Left lung (tissue), 4 donors: ENCODE measurements at regions not wholly inside any gene's neighbourhood (a gene's known extent, or its start where the extent isn't known, plus 50 kb on each side); places are given as distances from the start of the nearest gene placed in this dataset.
"Not testable (repeated sequence)": the region's sequence is repeated elsewhere in the genome, so short reads cannot be mapped to it uniquely, and the experiment has no call there.

Experiments
- ATAC-seq: fragments of 200-7000 bp; cut with Tn5 transposase; one replicate; pipeline ENCODE4 v1.9.1; 2020; ENCODE audit warnings: moderate library complexity
- DNase-seq, 4 donors: peaks; one replicate each; pipeline ENCODE4 v3.0.0-alpha.2; 2013 to 2020
- H3K27ac ChIP-seq, 2 donors: fragments of 200-600 bp; sonication (generic) in 1 of 2; one replicate each; pipeline versions ENCODE4 v1.5.0 to v1.8.0; 2020 to 2021
- H3K27me3 ChIP-seq, 2 donors: fragments of 200-600 bp; sonication (generic) in 1 of 2; one replicate each; pipeline versions ENCODE4 v1.5.0 to v1.8.0; 2020 to 2021
- H3K36me3 ChIP-seq, 2 donors: fragments of 200-600 bp; sonication (generic) in 1 of 2; one replicate each; pipeline versions ENCODE4 v1.5.0 to v1.8.0; 2020 to 2021
- H3K4me1 ChIP-seq, 2 donors: fragments of 200-600 bp; one replicate each; pipeline ENCODE4 v1.8.0; 2021
- H3K4me3 ChIP-seq, 2 donors: fragments of 200-600 bp; sonication (generic) in 1 of 2; one replicate each; pipeline versions ENCODE4 v1.5.0 to v1.8.0; 2020 to 2021; ENCODE audit warnings: mild to moderate bottlenecking in 1 of 2
- H3K9me3 ChIP-seq, 2 donors: fragments of 200-600 bp; sonication (generic) in 1 of 2; one replicate each; pipeline versions ENCODE4 v1.5.0 to v1.8.0; 2020 to 2021
- intact Hi-C, 2 donors: fragments of 100-400 bp; cut with DNase I; formaldehyde crosslinking; loops; one replicate each; pipeline versions ENCODE4 v1.11.2 to v1.14.2; 2022
- TF ChIP-seq, protein P1 (sequence below), 2 donors: fragments of 200-600 bp; sonication (generic) in 1 of 2; IDR thresholded peaks; one replicate each; pipeline versions ENCODE4 v1.5.0 to v1.8.0; 2021; ENCODE audit warnings: antibody characterized with exemption in 2 of 2
- donor health status: DM: no; HTN: yes; CAD: no.
- donor health status: DM: no; HTN: no; CAD: no.

DNA sequence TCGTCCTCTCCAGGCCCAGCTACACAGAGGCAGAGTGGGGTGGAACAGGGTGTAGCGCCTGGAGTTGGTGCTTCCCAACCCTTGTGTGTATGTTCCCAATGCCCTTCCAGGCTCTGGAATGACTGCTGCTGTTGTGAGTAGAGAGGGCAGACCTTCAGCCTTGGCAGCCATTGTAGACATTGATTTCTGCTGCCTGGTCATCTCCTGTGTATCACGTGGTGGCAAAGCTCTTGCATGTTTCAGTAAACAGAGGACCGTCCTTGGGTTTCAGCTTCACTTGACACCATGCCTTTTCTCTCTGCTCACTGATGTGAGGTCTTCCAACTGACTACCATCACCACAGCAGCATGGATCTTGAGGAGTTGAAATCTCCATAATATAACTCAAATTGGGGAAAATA, 397.9 kb downstream of the COG6 start:
- H3K9me3 ChIP-seq = no peaks in the 10 kb centered on the region
- H3K36me3 ChIP-seq = no peaks in the 10 kb centered on the region
- no peak overlapping the region for H3K27ac ChIP-seq
- H3K4me1 ChIP-seq = no peaks in the 10 kb centered on the region
- ATAC-seq (no peak), DNase-seq (no peak)
- TF ChIP-seq, protein P1, sequence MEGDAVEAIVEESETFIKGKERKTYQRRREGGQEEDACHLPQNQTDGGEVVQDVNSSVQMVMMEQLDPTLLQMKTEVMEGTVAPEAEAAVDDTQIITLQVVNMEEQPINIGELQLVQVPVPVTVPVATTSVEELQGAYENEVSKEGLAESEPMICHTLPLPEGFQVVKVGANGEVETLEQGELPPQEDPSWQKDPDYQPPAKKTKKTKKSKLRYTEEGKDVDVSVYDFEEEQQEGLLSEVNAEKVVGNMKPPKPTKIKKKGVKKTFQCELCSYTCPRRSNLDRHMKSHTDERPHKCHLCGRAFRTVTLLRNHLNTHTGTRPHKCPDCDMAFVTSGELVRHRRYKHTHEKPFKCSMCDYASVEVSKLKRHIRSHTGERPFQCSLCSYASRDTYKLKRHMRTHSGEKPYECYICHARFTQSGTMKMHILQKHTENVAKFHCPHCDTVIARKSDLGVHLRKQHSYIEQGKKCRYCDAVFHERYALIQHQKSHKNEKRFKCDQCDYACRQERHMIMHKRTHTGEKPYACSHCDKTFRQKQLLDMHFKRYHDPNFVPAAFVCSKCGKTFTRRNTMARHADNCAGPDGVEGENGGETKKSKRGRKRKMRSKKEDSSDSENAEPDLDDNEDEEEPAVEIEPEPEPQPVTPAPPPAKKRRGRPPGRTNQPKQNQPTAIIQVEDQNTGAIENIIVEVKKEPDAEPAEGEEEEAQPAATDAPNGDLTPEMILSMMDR (IDR thresholded peaks at IDR 0.05) = no peak
- no peak overlapping the region for H3K4me3 ChIP-seq
- no peaks in the 10 kb centered on the region for H3K27me3 ChIP-seq
- intact Hi-C loops = no loop called here

DNA sequence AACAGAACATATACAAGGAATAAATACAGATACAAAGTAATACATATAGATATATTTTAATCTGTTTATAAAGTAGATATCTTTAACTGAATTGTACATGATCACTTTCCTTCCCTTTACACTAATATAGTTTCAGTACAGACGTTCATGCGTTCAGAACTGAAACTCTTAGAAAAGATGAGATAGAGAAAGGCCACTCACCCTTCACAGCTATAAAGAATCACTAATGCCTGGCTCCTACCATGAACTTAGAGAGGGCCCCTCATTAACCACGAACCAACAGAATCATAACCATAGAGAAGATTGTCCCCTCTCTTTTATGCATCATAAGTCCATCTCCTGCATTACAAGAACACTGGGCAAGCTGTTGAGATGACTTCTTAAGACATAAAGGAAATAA, 399.0 kb downstream of the COG6 start:
- H3K36me3 ChIP-seq, ATAC-seq, H3K27me3 ChIP-seq, H3K4me1 ChIP-seq, DNase-seq, H3K9me3 ChIP-seq, H3K4me3 ChIP-seq, intact Hi-C loops, H3K27ac ChIP-seq: not testable (repeated sequence)

DNA sequence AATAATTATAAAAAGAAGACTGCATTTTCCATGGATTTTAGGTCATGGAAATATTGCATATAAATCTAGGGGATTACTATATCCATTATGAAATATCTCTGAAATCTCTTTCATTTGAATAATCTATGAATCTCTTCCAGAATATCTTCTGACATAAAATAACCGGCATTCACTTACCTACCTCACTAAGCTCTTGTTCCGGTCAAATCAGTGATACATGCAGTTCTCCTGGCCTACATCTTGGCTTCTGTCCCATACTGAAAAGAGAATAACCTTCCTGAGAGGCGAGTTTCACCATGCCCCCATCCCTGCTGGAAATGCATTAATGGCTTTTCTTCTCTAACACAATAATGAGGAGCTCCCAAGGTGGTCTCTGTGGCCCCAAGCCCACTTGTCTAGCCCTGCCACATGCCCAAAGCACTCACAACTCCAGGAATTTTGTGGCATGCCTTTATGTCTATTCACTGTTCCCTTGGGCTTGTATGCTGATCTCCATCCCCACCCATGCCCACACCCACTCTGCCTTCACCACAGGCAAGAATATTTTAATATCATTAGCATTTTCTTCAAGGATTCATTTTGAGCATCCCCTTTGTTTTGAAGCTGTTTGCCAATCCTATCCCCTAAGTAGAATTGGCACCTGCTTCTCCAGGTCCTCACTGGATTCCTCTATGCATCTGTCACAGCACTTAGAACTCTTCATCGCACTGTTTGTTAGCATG, 401.6 kb downstream of the COG6 start:
- Histone ChIP-seq H3K4me3 (no peak overlapping the region), H3K27me3 (no peaks in the 10 kb centered on the region), H3K9me3 (no peaks in the 10 kb centered on the region), H3K4me1 (peaks cover 0 to 7% of the 10 kb centered on the region in 2 donors), H3K27ac (no peak overlapping the region), H3K36me3 (no peaks in the 10 kb centered on the region)
- DNase-seq = no peak
- TF ChIP-seq, protein P1 (IDR thresholded peaks at IDR 0.05) = no peak
- ATAC-seq = no peak
- intact Hi-C loops = no loop called here

DNA sequence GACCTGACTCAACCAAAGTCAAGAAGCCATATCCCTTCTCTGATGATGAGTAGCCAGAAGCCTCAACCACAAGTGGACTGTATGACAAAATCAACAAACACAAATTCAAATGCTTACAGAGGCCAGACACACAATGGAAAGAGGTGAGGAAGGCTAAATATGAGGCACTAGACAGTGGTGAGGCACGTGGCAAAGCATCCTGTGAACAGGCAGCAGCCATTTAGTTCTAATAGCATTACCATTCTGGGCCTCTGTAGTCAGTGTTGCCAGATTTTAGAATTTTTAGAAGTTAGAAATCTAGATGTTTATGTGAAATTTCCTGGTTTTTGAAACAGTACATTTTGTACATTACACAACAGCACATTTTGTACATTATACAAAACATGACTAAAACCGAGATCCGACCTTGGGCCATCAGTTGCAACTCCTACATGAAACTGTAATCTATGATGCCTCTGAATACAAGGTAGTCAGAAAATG, 403.3 kb downstream of the COG6 start:
- H3K36me3 ChIP-seq = no peaks in the 10 kb centered on the region
- TF ChIP-seq, protein P1 (IDR thresholded peaks at IDR 0.05) = no peak
- ATAC-seq (no peak), DNase-seq (no peak)
- no peak overlapping the region for H3K27ac ChIP-seq
- intact Hi-C loops = no loop called here
- no peaks in the 10 kb centered on the region for H3K27me3 ChIP-seq
- H3K9me3 ChIP-seq = no peaks in the 10 kb centered on the region
- no peak overlapping the region for H3K4me3 ChIP-seq
- H3K4me1 ChIP-seq = peaks cover 0 to 13% of the 10 kb centered on the region in 2 donors

DNA sequence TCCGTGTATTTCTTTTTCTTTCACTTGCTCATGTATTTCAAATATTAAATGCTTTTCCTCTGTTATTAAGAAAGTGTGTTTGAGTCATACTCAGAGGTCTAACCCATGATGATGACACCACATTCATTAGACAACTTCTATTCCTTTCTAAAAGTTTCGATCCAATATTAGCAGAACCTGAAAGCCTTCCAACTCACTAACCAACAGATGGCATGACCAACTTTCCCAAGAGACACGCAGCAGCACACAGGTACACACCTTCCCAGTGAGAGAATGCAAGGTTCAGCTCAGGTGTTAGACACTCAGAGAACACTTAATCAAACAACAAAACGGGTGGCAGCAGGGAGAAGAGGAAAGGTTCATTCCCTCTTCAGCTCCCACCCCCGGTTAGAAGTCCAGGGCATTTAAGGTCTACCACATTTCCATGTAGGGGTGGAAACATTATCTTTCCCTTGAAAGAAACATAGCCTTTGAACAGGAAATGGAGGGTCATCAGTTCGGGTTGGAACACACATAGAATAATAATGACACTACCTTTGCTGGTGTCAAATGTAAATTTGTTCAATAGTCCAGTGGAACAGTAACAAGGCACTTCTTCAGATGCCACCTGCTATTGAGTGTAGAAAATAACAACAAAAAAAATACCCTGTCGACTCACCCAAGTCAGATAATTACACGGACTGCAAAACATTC, 404.2 kb downstream of the COG6 start:
- Histone ChIP-seq H3K27ac (peak overlapping the region in 1 of 2 donors; percentile 51), H3K9me3 (no peaks in the 10 kb centered on the region), H3K4me1 (peaks cover 0 to 14% of the 10 kb centered on the region in 2 donors), H3K36me3 (no peaks in the 10 kb centered on the region), H3K27me3 (no peaks in the 10 kb centered on the region), H3K4me3 (no peak overlapping the region)
- intact Hi-C loops = loop anchor here in 1 of 2 donors (10.0 kb wide), 1 partner anchor 625 kb away; no protein-coding TSS in a partner anchor
- DNase-seq (no peak), ATAC-seq (peak; percentile 26)
- TF ChIP-seq, protein P1 (IDR thresholded peaks at IDR 0.05) = no peak
